ENCODE measurements at regions not wholly inside any gene's neighbourhood (a gene's known extent, or its start where the extent isn't known, plus 50 kb on each side); places are given as distances from the start of the nearest gene placed in this dataset.

DNA sequence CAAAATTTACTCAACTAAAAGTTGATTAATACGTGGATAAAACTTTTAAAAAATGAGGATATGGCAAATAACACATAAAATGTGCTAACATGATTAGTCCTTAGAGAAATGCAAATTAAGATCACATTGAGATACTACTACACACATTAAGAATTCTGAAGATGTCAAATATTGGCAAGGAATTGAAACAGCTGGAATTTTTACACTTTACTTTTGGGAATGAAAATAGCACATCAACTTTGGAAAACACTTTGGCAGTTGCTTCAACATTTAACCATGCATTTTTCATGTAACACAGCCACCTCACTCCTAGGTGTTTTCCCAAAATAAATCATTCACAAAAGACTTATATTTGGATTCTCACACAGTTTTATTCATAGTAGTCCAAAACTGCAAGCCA lies 687.9 kb upstream of the SETBP1 start:
- TF ChIP-seq POLR2AphosphoS5 (IDR thresholded peaks at IDR 0.05; ENCODE audit: low read depth, low read length) (no peak), TAF1 (IDR thresholded peaks at IDR 0.05; ENCODE audit: borderline replicate concordance, insufficient read depth, low read length) (no peak), REST (IDR thresholded peaks at IDR 0.05; ENCODE audit: insufficient read depth in 1 of 2, low read depth in 2 of 2, low read length in 2 of 2) (no peak)

Data from PFSK-1 (cell line).